ENCODE measurements at regions not wholly inside any gene's neighbourhood (a gene's known extent, or its start where the extent isn't known, plus 50 kb on each side); places are given as distances from the start of the nearest gene placed in this dataset.

DNA sequence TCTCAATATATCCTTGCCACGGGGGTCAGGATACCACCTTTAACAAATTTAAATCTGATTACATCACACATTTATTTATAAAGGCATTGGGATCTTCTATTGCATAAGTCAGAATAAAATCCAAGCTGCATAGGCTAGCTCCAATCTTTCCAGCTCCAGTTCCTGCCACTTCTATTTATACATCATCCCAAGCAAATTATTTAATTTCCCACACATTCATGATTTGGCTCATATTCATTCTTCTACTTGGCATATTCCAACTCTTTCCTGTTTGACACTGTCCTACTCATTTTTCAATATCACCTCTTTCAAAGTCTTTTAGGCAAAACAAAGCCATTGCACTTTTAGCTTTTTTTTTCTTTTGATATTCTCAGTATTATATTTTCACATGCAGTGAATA, 579.0 kb upstream of the FZD8 start:
- Histone ChIP-seq H3K9me3 (no peaks in the 10 kb centered on the region), H3K4me3 (no peak overlapping the region), H3K27ac (no peak overlapping the region), H3K36me3 (ENCODE audit: low read depth, missing control alignments) (no peaks in the 10 kb centered on the region), H3K27me3 (no peaks in the 10 kb centered on the region), H3K4me1 (no peaks in the 10 kb centered on the region)
- DNase-seq = no peak
- TF ChIP-seq, protein P1, sequence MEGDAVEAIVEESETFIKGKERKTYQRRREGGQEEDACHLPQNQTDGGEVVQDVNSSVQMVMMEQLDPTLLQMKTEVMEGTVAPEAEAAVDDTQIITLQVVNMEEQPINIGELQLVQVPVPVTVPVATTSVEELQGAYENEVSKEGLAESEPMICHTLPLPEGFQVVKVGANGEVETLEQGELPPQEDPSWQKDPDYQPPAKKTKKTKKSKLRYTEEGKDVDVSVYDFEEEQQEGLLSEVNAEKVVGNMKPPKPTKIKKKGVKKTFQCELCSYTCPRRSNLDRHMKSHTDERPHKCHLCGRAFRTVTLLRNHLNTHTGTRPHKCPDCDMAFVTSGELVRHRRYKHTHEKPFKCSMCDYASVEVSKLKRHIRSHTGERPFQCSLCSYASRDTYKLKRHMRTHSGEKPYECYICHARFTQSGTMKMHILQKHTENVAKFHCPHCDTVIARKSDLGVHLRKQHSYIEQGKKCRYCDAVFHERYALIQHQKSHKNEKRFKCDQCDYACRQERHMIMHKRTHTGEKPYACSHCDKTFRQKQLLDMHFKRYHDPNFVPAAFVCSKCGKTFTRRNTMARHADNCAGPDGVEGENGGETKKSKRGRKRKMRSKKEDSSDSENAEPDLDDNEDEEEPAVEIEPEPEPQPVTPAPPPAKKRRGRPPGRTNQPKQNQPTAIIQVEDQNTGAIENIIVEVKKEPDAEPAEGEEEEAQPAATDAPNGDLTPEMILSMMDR (IDR thresholded peaks at IDR 0.05) = no peak
- TF ChIP-seq POLR2A (IDR thresholded peaks at IDR 0.05) = no peak
- 88 to 97% methylated on average over 1 of the region's 1 CpG for WGBS, 2 donors
- intact Hi-C loops (cut with DNase I; ENCODE audit: low total_unique reads) = no loop called here

DNA sequence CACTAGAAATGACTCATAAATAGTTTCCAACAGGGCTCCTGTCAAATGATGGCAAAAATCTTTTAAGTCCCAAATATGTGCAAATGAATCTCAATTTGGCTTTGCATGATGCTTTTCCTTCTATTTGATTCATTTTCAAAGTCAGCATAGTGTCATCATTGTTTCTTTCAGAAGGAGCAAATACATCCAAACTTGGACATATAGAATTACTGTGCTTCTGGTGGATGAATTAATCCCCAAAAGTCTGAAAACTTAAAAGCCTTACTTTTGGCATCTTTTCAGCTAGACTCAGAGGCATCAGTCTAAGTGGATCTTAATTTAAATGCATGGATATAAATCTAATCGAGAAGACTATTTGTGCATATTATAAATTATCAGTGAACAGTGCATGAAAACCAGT, 578.1 kb upstream of the FZD8 start:
- TF ChIP-seq, protein P1 (IDR thresholded peaks at IDR 0.05) = no peak
- TF ChIP-seq POLR2A (IDR thresholded peaks at IDR 0.05) = no peak
- no peak overlapping the region for H3K4me3 ChIP-seq
- H3K27me3 ChIP-seq = no peaks in the 10 kb centered on the region
- H3K27ac ChIP-seq = no peak overlapping the region
- 85 to 92% methylated on average over 1 of the region's 1 CpG for WGBS, 2 donors
- intact Hi-C loops (cut with DNase I; ENCODE audit: low total_unique reads) = no loop called here
- H3K9me3 ChIP-seq = no peaks in the 10 kb centered on the region
- DNase-seq = no peak
- no peaks in the 10 kb centered on the region for H3K4me1 ChIP-seq
- no peaks in the 10 kb centered on the region for H3K36me3 ChIP-seq (ENCODE audit: low read depth, missing control alignments)

DNA sequence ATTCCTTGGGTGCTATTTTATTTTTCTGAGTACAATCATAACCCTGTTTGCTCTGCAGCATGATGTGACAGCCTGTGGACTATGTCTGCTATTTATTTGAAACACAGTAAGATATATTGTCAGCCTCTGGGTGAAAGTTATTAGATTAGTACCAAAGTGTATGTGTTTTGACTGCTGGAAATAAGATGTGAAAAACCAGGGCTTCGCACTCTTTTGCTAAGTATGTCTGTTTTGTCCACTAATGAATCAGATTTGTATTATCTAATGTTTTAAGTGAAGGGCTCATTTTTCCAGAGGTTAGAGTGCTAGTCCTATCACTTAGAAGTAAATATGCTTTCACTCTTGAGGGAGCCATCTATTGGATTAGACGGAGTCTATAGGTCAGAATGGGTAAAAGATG, 569.8 kb upstream of the FZD8 start:
- TF ChIP-seq POLR2A (IDR thresholded peaks at IDR 0.05) = no peak
- TF ChIP-seq, protein P1 (IDR thresholded peaks at IDR 0.05) = no peak
- H3K9me3 ChIP-seq = no peaks in the 10 kb centered on the region
- no peaks in the 10 kb centered on the region for H3K36me3 ChIP-seq (ENCODE audit: low read depth, missing control alignments)
- intact Hi-C loops (cut with DNase I; ENCODE audit: low total_unique reads) = no loop called here
- H3K4me3 ChIP-seq = no peak overlapping the region
- DNase-seq = no peak
- H3K4me1 ChIP-seq = no peaks in the 10 kb centered on the region
- no peaks in the 10 kb centered on the region for H3K27me3 ChIP-seq
- 93 to 96% methylated on average over 2 of the region's 2 CpGs for WGBS, 2 donors
- no peak overlapping the region for H3K27ac ChIP-seq

DNA sequence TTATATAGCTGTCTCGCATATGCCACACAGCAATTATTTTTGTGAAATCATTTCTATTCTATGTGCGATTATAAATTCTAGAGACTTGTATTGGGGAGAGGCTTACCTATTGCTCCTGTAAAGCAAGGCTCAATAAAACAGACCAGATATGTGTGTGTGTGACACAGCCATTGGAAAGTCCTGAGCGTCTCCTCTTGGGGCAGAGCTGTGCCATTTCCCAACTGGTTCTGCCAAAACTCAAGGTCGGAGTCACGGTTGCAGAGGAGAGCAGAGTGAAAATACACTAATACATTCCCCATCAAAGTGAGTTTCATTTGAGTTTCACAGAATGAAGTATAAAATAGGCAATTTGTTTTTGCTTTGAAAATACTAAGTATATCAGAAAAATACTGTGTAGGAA, 567.4 kb upstream of the FZD8 start:
- TF ChIP-seq, protein P1 (IDR thresholded peaks at IDR 0.05) = no peak
- TF ChIP-seq POLR2A (IDR thresholded peaks at IDR 0.05) = no peak
- Histone ChIP-seq H3K4me3 (no peak overlapping the region), H3K27ac (no peak overlapping the region), H3K36me3 (ENCODE audit: low read depth, missing control alignments) (no peaks in the 10 kb centered on the region), H3K4me1 (no peaks in the 10 kb centered on the region), H3K9me3 (no peaks in the 10 kb centered on the region), H3K27me3 (no peaks in the 10 kb centered on the region)
- WGBS, 2 donors = 92 to 93% methylated on average over 5 of the region's 5 CpGs
- intact Hi-C loops (cut with DNase I; ENCODE audit: low total_unique reads) = no loop called here
- DNase-seq = no peak

DNA sequence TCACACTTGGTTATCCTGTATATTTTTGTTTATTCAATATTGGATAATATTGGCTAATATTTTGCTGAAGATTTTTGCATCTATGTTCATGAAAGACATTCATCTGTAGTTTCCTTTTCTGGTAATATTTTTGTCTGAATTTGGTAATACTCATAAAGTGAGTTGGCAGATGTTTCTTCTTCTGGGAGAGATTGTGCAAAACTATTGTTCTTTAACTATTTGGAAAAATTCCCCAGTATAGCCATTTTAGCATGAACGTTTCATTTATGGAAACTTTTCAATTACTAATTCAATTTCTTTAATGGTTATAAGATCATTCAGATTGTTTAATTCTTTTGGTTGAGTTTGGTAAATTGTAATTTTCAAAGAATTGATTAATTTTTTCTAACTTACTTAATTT, 560.8 kb upstream of the FZD8 start:
- no peaks in the 10 kb centered on the region for H3K36me3 ChIP-seq (ENCODE audit: low read depth, missing control alignments)
- 42 to 54% methylated on average over 1 of the region's 1 CpG for WGBS, 2 donors
- H3K27me3 ChIP-seq = no peaks in the 10 kb centered on the region
- TF ChIP-seq POLR2A (IDR thresholded peaks at IDR 0.05) = no peak
- TF ChIP-seq, protein P1 (IDR thresholded peaks at IDR 0.05) = no peak
- H3K27ac ChIP-seq = no peak overlapping the region
- no peaks in the 10 kb centered on the region for H3K9me3 ChIP-seq
- H3K4me3 ChIP-seq = no peak overlapping the region
- intact Hi-C loops (cut with DNase I; ENCODE audit: low total_unique reads) = no loop called here
- no peak for DNase-seq
- no peaks in the 10 kb centered on the region for H3K4me1 ChIP-seq
